Activated CD4-positive, alpha-beta memory T cell treated with anti-CD3 and anti-CD28 coated beads for 36 hours (primary cell): ENCODE measurements at regions not wholly inside any gene's neighbourhood (a gene's known extent, or its start where the extent isn't known, plus 50 kb on each side); places are given as distances from the start of the nearest gene placed in this dataset.
A peak's percentile ranks its signal among the peaks of the same experiment; 100 is the strongest.

ENCODE experiments used
- CTCF ChIA-PET: fragments of 350-600 bp; sonication (Branson Sonifier 250); formaldehyde crosslinking; loops from one replicate; lab custom pipeline; 2021; ENCODE audit warnings: antibody characterized with exemption, inconsistent platforms; lab: Charles Lee
- POLR2A ChIA-PET: fragments of 350-600 bp; sonication (Branson Sonifier 250); formaldehyde crosslinking; loops from one replicate; lab custom pipeline; 2021; ENCODE audit warnings: antibody characterized with exemption; lab: Charles Lee
- DNase-seq: peaks from one replicate; pipeline ENCODE4 v3.0.0-alpha.2; 2020
- H3K27ac Mint-ChIP-seq: one replicate; pipeline ENCODE4 v1.8.0; 2021; ENCODE audit warnings: mixed read lengths
- H3K27me3 Mint-ChIP-seq: one replicate; pipeline ENCODE4 v1.8.0; 2021; ENCODE audit warnings: mixed read lengths
- H3K36me3 Mint-ChIP-seq: one replicate; pipeline ENCODE4 v1.8.0; 2021; ENCODE audit warnings: mixed read lengths
- H3K4me1 Mint-ChIP-seq: one replicate; pipeline ENCODE4 v1.8.0; 2021; ENCODE audit warnings: low read depth, mixed read lengths
- H3K4me3 Mint-ChIP-seq: one replicate; pipeline ENCODE4 v1.8.0; 2021; ENCODE audit warnings: mild to moderate bottlenecking, mixed read lengths
- H3K9me3 Mint-ChIP-seq: one replicate; pipeline ENCODE4 v1.8.0; 2021; ENCODE audit warnings: mixed read lengths
- intact Hi-C: fragments of 100-400 bp; cut with micrococcal nuclease; formaldehyde crosslinking; loops from one replicate; pipeline ENCODE4 v1.15.1; 2023

DNA sequence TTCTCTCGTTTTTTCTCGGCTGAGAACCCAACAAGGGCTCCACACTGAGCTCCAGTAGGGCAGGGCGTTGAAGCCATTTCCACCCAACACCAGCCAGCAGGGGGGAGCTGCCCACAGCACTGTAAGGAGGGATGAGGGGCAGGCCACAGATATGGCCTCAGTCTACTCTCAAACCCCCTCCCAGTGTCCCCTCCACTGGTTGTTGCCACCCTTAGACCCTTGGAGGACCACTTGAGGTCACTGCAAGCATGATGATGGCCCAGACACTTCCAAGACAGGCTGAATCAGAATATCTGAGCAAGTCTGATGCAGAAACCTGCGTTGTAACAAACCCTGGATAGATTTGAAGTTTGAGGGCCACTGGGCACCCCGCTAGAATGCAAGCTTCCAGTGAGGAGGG, 217.0 kb upstream of the CST7 start:
- POLR2A ChIA-PET, result no interaction called here
- CTCF ChIA-PET, result interaction anchor here (0.8 kb wide), 1 partner anchor 1063 kb away, joined by 3 read pairs; no protein-coding TSS in a partner anchor
- Mint-ChIP-seq H3K4me1 (no peaks in the 10 kb centered on the region), H3K27ac (no peak overlapping the region), H3K4me3 (no peak overlapping the region), H3K27me3 (no peaks in the 10 kb centered on the region), H3K36me3 (no peaks in the 10 kb centered on the region), H3K9me3 (no peaks in the 10 kb centered on the region)
- no peak for DNase-seq
- intact Hi-C loops, result no loop called here

DNA sequence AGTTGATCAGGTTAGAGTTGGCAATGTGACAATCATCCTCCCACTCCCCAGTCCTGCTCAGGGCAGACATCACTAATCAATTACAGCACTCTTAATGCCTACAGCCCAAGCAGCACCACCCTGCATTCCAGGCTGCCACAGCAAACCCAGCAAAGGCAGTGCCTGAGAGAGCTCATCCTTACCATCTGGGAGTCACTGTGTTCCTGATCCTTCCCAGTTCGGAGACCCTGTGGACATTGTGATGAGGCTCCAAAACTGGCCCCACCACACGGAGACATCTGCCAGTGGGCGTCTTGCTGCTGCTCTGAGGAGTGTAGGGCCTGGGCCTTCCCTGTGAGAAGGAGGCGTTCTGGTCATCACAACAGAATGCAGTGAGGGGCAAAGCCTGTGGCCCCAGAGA, 216.5 kb upstream of the CST7 start:
- Mint-ChIP-seq H3K27ac (no peak overlapping the region), H3K36me3 (no peaks in the 10 kb centered on the region), H3K4me3 (no peak overlapping the region), H3K4me1 (no peaks in the 10 kb centered on the region), H3K27me3 (no peaks in the 10 kb centered on the region), H3K9me3 (no peaks in the 10 kb centered on the region)
- DNase-seq, result no peak
- CTCF ChIA-PET, result interaction anchor here (0.8 kb wide), 1 partner anchor 1064 kb away, joined by 3 read pairs; no protein-coding TSS in a partner anchor
- intact Hi-C loops, result no loop called here
- POLR2A ChIA-PET, result no interaction called here

DNA sequence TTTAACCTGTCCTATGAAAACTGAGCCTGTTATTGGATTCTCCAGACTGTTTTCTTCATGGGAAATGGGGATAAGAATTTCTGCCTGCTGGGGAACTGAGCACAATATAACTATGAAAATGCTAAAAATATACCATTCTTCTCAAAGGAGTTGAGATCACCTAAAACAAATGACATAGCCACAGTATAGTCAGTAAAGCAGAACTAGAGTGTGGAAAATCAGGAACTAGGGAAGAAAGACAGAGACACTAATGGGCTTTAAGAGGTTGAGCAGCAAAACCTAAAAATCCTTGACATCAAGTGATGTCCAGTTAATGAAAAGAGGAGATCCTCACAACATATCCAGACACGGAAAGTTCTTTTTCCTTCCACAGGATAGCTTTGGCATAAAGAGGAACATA, 215.7 kb upstream of the CST7 start:
- H3K4me3 Mint-ChIP-seq, result no peak overlapping the region
- H3K27ac Mint-ChIP-seq, result no peak overlapping the region
- no peaks in the 10 kb centered on the region for H3K27me3 Mint-ChIP-seq
- H3K36me3 Mint-ChIP-seq, result no peaks in the 10 kb centered on the region
- no peaks in the 10 kb centered on the region for H3K4me1 Mint-ChIP-seq
- intact Hi-C loops, result no loop called here
- ChIA-PET CTCF (no interaction called here), POLR2A (no interaction called here)
- H3K9me3 Mint-ChIP-seq, result no peaks in the 10 kb centered on the region
- no peak for DNase-seq

DNA sequence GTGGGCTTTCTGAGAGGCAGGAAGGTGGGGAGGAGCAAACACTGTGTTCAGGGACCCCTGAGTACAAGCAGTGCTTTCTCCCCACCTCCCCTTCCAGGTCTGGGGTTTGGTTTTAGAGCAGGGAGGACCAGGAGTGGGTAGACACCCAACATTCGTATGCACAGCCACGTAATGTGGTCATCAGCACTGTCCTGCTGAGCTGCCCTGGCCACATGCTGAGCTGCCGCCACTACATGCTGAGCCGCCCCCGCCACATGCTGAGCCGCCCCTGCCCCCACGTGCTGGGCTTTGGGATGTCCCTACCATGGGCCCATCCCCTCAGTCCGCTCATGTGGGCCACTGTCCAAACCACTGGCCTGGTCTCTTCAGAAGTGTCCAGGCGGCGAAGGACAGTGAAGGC, 214.9 kb upstream of the CST7 start:
- H3K9me3 Mint-ChIP-seq, result no peaks in the 10 kb centered on the region
- POLR2A ChIA-PET, result no interaction called here
- H3K27ac Mint-ChIP-seq, result no peak overlapping the region
- no peaks in the 10 kb centered on the region for H3K27me3 Mint-ChIP-seq
- CTCF ChIA-PET, result no interaction called here
- H3K4me3 Mint-ChIP-seq, result no peak overlapping the region
- no peak for DNase-seq
- intact Hi-C loops, result no loop called here
- H3K4me1 Mint-ChIP-seq, result peaks cover 6% of the 10 kb centered on the region
- H3K36me3 Mint-ChIP-seq, result no peaks in the 10 kb centered on the region

DNA sequence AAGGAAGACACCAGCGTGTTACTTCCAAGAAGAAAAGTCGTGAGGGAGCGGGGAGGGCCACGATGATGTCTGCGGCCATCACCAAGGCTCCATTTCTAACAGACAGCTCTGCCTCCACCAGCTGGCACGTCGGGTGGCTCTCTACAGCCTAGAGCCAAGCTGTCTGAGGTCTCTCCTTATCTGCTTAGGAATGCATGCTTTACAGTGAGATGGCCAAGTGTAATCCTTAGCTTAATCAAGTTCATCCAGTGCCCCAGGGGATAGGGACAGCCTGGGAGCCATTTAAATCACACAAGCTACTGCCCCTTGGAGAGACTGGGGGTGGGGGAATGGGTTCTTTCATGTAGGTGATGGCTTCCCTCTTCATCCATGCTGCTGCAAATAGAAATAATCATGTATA, 213.8 kb upstream of the CST7 start:
- Mint-ChIP-seq H3K4me3 (no peak overlapping the region), H3K9me3 (no peaks in the 10 kb centered on the region), H3K27ac (no peak overlapping the region), H3K27me3 (no peaks in the 10 kb centered on the region), H3K4me1 (peaks cover 13% of the 10 kb centered on the region), H3K36me3 (no peaks in the 10 kb centered on the region)
- DNase-seq, result no peak
- intact Hi-C loops, result no loop called here
- POLR2A ChIA-PET, result no interaction called here
- CTCF ChIA-PET, result no interaction called here

DNA sequence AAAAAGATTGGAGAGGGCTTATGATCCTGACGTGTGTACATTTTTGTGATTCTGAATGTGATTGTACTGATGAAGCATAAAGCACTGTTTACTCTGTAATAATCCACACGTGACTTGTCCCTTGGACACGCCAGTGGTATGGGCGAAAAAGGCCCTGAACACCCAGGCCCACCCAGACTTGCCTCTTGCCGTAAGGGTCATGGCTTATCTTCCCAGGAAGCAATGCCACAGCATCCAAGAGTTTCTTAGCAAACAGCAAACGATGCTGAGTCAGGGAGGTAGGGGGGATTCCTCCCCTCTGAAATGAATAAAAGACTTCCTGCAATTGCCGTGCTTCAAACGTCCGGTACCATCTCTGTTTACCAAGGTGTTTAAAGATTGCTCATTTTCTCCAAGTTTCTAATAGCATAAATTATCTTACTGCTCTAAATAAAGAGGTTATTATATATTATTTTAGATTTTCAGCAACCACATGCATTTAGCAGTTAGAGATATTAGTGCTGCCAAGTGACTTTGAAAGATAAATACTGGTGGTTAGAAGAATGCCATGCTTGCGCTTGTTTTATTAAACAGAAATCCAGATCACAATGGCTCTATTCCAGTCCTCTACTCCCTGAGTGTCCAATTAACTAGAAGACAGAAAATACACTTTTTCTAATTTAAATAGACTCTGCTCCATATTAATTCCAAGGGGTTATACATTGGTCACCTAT, 212.8 kb upstream of the CST7 start:
- ChIA-PET POLR2A (no interaction called here), CTCF (no interaction called here)
- no peak for DNase-seq
- H3K36me3 Mint-ChIP-seq, result no peaks in the 10 kb centered on the region
- H3K27ac Mint-ChIP-seq, result no peak overlapping the region
- H3K4me3 Mint-ChIP-seq, result no peak overlapping the region
- H3K4me1 Mint-ChIP-seq, result peaks cover 13% of the 10 kb centered on the region
- H3K27me3 Mint-ChIP-seq, result no peaks in the 10 kb centered on the region
- no peaks in the 10 kb centered on the region for H3K9me3 Mint-ChIP-seq
- intact Hi-C loops, result no loop called here

DNA sequence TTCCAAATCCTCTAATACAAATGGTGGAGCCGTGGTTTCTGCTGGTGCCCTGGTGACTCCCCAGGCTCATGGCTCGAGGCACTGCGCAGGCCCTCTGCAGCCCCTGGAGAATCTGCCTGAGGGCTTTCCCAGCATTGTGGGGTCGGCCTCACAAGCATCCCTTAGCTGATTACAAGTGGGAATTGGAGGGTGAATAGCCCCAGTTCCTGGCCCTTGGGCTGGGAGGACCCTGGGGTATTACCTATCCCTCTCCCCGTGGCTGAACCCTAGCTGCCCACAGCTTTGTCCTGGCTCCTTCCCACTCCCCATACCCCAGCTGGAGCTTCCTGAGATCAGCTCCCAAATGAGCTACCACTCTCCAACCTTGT, 212.2 kb upstream of the CST7 start:
- Mint-ChIP-seq H3K36me3 (no peaks in the 10 kb centered on the region), H3K27me3 (no peaks in the 10 kb centered on the region), H3K4me3 (no peak overlapping the region), H3K4me1 (peaks cover 13% of the 10 kb centered on the region), H3K9me3 (no peaks in the 10 kb centered on the region), H3K27ac (no peak overlapping the region)
- ChIA-PET POLR2A (no interaction called here), CTCF (no interaction called here)
- no peak for DNase-seq
- intact Hi-C loops, result no loop called here

DNA sequence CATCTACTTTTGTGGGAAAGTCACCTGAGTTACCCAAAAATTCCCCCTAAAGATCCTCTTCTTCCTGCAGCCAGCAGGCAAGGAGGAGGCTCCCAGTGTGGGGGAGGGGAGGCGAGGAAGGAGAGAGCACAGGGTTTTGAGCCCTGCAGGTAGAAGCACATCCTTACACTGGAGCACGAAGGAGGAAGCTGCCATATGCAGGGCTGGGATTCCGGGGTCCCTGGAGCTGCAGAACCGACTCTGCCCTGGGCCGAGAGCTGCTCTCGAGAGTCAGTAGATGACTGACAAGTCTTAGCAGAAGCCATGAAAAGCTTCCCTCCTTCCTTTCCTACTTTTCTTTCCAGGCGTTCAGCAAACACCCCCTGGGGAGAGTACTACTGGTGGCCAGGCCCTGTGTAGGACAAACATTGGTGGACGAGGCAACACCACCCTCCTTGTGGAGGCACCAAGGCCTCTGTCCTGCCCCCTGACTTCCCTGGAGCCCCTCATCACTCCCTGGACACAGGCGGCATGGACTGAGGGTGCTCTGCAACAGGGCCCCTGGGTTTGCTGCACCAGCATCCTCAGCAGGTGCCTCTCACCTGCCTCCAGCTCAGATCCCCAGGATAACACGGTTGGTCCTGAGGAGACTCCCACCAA, 211.7 kb upstream of the CST7 start:
- Mint-ChIP-seq H3K4me3 (no peak overlapping the region), H3K27me3 (no peaks in the 10 kb centered on the region), H3K36me3 (no peaks in the 10 kb centered on the region), H3K9me3 (no peaks in the 10 kb centered on the region), H3K4me1 (peaks cover 13% of the 10 kb centered on the region), H3K27ac (no peak overlapping the region)
- POLR2A ChIA-PET, result no interaction called here
- intact Hi-C loops, result no loop called here
- CTCF ChIA-PET, result no interaction called here
- DNase-seq, result no peak

DNA sequence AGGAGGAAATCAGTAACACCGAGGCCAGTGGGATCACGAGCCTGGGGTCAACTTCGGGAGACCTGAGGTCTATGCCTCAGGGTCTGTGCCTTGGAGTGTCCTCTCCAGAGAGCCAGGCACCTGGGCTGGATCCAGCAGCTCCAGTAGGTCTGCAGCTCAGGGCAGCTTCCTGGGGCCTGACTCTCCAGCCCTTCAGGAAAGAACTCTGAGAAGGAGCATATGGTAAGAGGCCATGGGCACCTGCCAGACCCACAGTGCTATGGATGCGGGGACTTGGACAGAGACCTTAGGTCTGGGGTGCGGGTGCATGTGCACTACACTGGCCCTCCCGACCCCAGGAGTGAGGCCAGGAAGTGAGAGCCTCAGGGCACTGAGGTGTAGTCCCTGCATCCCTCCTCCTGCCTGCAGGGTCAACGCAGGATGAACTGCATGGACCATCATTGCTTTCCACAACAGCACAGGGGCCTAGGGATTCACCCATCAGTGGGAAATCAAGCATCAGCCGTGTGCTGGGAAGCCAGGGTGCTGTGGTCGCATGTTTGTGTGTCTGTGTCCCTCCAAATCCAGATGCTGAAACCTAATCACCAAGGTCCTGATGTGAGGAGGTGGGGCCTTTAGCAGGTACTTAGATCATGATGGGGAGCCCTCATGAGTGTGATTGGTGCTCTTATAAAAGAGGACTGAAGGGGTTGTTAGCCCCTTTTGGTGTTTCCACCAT, 210.9 kb upstream of the CST7 start:
- H3K4me1 Mint-ChIP-seq, result peaks cover 13% of the 10 kb centered on the region
- no peaks in the 10 kb centered on the region for H3K27me3 Mint-ChIP-seq
- no peak overlapping the region for H3K4me3 Mint-ChIP-seq
- H3K9me3 Mint-ChIP-seq, result no peaks in the 10 kb centered on the region
- CTCF ChIA-PET, result no interaction called here
- intact Hi-C loops, result no loop called here
- no peak overlapping the region for H3K27ac Mint-ChIP-seq
- POLR2A ChIA-PET, result no interaction called here
- no peaks in the 10 kb centered on the region for H3K36me3 Mint-ChIP-seq
- DNase-seq, result no peak

DNA sequence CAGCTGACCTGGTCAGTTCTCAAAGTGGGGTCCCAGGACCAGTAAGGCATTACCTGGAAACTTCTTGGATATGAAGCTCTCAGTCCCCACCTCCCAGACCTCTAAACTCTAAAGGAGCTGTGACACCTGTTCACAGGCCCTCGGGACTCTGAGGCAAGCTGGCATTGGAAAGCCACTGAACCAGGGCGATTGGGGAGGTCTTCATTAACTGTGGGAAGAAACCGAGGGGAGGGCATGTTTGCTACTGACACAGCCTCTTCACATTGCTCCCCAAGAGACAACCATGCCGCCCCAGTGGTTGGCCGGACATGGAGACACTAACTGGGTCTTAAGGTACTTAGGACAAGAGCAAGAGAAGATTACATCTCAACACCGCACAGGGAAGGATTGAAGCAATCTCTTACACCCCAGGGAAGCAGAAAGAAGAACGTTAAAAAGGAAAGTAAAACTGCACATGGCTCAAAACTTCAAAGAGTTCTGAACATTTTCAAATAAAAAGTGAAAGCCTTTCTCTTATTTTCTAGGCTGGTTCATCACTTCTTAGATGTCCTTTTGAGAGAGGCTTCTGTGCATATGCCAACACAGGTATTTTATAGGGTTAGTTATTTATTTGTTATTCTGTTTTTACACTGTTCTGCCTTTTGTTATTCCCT, 210.0 kb upstream of the CST7 start:
- DNase-seq, result no peak
- no peaks in the 10 kb centered on the region for H3K9me3 Mint-ChIP-seq
- H3K4me1 Mint-ChIP-seq, result peaks cover 13% of the 10 kb centered on the region
- intact Hi-C loops, result no loop called here
- H3K36me3 Mint-ChIP-seq, result no peaks in the 10 kb centered on the region
- peak overlapping the region; percentile 4 for H3K4me3 Mint-ChIP-seq
- ChIA-PET CTCF (no interaction called here), POLR2A (no interaction called here)
- H3K27me3 Mint-ChIP-seq, result no peaks in the 10 kb centered on the region
- no peak overlapping the region for H3K27ac Mint-ChIP-seq

DNA sequence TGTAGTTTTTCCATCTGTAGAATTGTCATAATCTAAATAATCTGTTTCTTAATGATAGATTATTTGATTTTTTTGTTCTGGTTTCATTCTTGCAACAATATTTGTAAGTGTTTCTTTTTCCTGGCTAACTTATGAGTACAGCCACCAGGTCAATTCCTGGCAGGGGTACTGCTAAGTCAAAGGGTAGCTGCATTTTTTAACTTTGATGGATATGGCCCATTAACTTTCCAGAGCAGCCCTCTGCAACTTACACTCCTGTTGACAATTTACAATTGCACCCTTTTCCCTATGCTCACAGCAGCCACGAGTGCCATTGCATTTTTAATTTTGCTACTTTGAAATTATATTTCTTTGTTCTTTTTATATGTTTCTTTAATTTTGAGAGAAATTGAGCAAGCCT, 209.3 kb upstream of the CST7 start:
- Mint-ChIP-seq H3K9me3 (no peaks in the 10 kb centered on the region), H3K36me3 (no peaks in the 10 kb centered on the region), H3K4me1 (peaks cover 13% of the 10 kb centered on the region), H3K4me3 (no peak overlapping the region), H3K27ac (no peak overlapping the region), H3K27me3 (no peaks in the 10 kb centered on the region)
- ChIA-PET POLR2A (no interaction called here), CTCF (no interaction called here)
- intact Hi-C loops, result no loop called here
- no peak for DNase-seq

DNA sequence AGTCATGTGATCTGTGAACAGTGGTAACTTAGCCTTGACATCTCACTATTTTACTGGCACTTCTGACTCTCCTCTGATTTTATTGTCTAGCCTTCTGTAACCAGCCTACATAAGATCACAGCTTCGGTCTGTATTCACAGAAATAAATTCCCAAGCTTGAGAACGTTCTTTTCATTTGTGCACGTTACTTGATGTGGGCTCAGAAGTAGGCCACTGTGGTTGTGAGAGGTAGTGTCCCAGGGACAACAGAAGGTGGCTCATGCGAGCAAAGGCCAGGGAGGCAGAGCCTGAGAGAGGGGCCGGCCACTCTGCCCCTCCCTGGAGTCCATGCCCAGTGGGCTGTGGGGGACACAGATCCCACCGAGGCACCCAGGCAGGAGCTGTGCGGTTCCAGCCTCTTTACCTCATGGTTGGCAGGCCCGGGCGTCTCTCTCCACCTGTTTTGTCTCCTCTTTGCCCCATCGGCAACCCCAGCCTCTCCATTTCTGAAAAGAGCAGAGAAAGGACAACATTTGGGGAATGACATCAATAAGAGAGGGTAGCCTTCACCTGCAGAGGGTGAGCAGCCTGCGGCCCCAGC, 207.5 kb upstream of the CST7 start:
- POLR2A ChIA-PET, result no interaction called here
- Mint-ChIP-seq H3K4me3 (no peak overlapping the region), H3K27me3 (no peaks in the 10 kb centered on the region), H3K9me3 (no peaks in the 10 kb centered on the region), H3K27ac (no peak overlapping the region), H3K36me3 (no peaks in the 10 kb centered on the region), H3K4me1 (peaks cover 13% of the 10 kb centered on the region)
- intact Hi-C loops, result no loop called here
- DNase-seq, result no peak
- CTCF ChIA-PET, result no interaction called here
